ENCODE measurements at regions not wholly inside any gene's neighbourhood (a gene's known extent, or its start where the extent isn't known, plus 50 kb on each side); places are given as distances from the start of the nearest gene placed in this dataset.

DNA sequence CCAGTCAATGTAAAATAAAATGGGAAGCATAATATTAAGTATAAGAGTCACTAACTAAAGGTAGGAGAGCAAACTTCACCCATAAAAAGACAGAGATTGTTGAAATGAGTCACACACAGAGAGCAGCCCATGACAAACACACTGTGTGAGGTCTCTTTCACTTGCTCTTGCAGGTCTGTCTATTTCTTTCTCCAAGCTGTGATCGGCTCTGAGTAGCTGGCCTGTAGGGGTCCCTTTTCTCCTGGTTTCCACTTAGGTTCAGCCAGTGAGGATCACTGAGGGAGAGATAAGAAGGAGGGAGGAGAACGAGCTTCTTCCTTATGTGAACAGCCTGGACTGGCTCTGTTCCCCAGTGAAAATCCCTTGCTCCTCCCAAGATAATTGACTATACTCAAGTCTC lies 133.7 kb upstream of the HS3ST3A1 start:
- Histone ChIP-seq H2AFZ (ENCODE audit: low read depth, low read length) (no peak overlapping the region), H3K27ac (ENCODE audit: low read length) (no peak overlapping the region), H3K79me2 (ENCODE audit: low read length) (no peaks in the 10 kb centered on the region)

DNA sequence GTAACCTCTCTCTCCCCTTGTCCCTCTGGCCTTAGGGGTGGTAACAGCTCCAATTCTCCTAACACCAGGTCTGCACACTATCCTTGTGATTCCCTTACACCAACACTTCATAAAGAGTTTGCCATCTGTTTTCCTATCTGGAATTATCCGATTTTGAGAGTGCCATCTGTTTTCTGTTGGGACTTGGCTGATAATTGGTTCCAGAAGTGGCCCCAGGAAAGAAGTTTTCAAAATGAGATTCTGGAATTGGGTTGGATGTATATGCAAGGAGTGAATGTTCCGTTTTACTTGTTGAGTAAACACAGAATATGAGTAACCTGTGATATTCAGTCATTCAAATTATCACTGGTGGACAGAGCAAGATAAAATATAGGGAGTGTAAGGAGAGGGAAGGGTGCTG lies 134.1 kb upstream of the HS3ST3A1 start:
- H2AFZ ChIP-seq (ENCODE audit: low read depth, low read length) = no peak overlapping the region
- TF ChIP-seq, protein P1, sequence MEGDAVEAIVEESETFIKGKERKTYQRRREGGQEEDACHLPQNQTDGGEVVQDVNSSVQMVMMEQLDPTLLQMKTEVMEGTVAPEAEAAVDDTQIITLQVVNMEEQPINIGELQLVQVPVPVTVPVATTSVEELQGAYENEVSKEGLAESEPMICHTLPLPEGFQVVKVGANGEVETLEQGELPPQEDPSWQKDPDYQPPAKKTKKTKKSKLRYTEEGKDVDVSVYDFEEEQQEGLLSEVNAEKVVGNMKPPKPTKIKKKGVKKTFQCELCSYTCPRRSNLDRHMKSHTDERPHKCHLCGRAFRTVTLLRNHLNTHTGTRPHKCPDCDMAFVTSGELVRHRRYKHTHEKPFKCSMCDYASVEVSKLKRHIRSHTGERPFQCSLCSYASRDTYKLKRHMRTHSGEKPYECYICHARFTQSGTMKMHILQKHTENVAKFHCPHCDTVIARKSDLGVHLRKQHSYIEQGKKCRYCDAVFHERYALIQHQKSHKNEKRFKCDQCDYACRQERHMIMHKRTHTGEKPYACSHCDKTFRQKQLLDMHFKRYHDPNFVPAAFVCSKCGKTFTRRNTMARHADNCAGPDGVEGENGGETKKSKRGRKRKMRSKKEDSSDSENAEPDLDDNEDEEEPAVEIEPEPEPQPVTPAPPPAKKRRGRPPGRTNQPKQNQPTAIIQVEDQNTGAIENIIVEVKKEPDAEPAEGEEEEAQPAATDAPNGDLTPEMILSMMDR (IDR thresholded peaks at IDR 0.05; ENCODE audit: low read depth, low read length) = no peak
- no peak for TF ChIP-seq EZH2phosphoT487 (IDR thresholded peaks at IDR 0.05; ENCODE audit: low read depth)
- no peak overlapping the region for H3K27ac ChIP-seq (ENCODE audit: low read length)

More for the DNA sequence above, 133.7 kb upstream of the HS3ST3A1 start:
- no peak overlapping the region for H3K4me3 ChIP-seq (ENCODE audit: low read length)
- H3K27me3 ChIP-seq (ENCODE audit: low read depth, low read length) = no peaks in the 10 kb centered on the region
- no peak for TF ChIP-seq EZH2phosphoT487 (IDR thresholded peaks at IDR 0.05; ENCODE audit: low read depth)
- TF ChIP-seq, protein P1 (IDR thresholded peaks at IDR 0.05; ENCODE audit: low read depth, low read length) = no peak
- H4K20me1 ChIP-seq (ENCODE audit: insufficient read depth, low read length) = no peaks in the 10 kb centered on the region
- peaks cover 5% of the 10 kb centered on the region; the same call in 1 of the 2 replicates for H3K4me1 ChIP-seq (ENCODE audit: low read length)
- no peak overlapping the region for H3K4me2 ChIP-seq (ENCODE audit: low read length)
- H3K9me3 ChIP-seq (ENCODE audit: insufficient read depth, low read length) = no peaks in the 10 kb centered on the region
- no peak overlapping the region for H3K9ac ChIP-seq (ENCODE audit: low read length)
- no peaks in the 10 kb centered on the region for H3K36me3 ChIP-seq (replicated peaks; ENCODE audit: low read depth, low read length)

DNA sequence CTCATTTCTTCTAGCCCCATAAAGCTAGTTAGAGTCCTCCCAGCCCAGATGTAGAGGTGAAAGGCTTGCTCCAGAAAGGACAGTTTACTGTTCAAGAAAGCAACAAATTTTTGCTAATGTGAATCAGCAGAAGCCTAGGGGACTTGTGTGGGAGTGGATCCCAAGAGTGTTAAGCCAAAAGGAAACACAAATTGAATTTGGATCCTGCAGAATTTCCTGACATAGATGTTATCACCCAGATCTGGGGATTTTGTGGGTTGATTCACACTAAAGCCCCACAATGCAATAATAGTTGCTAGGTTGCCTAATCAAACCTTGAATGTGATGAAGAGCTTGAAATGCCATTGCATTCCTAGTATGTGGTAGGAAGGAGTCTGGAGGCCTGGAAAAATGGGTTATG lies 135.2 kb upstream of the HS3ST3A1 start:
- H3K4me3 ChIP-seq (ENCODE audit: low read length) = no peak overlapping the region
- peaks cover 5% of the 10 kb centered on the region; the same call in 1 of the 2 replicates for H3K4me1 ChIP-seq (ENCODE audit: low read length)
- no peak overlapping the region for H3K4me2 ChIP-seq (ENCODE audit: low read length)
- H3K9ac ChIP-seq (ENCODE audit: low read length) = no peak overlapping the region
- H3K27ac ChIP-seq (ENCODE audit: low read length) = no peak overlapping the region
- no peaks in the 10 kb centered on the region for H3K9me3 ChIP-seq (ENCODE audit: insufficient read depth, low read length)
- H2AFZ ChIP-seq (ENCODE audit: low read depth, low read length) = no peak overlapping the region
- no peak for TF ChIP-seq EZH2phosphoT487 (IDR thresholded peaks at IDR 0.05; ENCODE audit: low read depth)
- TF ChIP-seq, protein P1 (IDR thresholded peaks at IDR 0.05; ENCODE audit: low read depth, low read length) = no peak
- no peaks in the 10 kb centered on the region for H3K27me3 ChIP-seq (ENCODE audit: low read depth, low read length)
- H4K20me1 ChIP-seq (ENCODE audit: insufficient read depth, low read length) = no peaks in the 10 kb centered on the region
- no peaks in the 10 kb centered on the region for H3K79me2 ChIP-seq (ENCODE audit: low read length)
- no peaks in the 10 kb centered on the region for H3K36me3 ChIP-seq (replicated peaks; ENCODE audit: low read depth, low read length)

More for the DNA sequence above, 134.1 kb upstream of the HS3ST3A1 start:
- Histone ChIP-seq H3K36me3 (replicated peaks; ENCODE audit: low read depth, low read length) (no peaks in the 10 kb centered on the region), H3K27me3 (ENCODE audit: low read depth, low read length) (no peaks in the 10 kb centered on the region), H3K4me1 (ENCODE audit: low read length) (peaks cover 5% of the 10 kb centered on the region; the same call in 1 of the 2 replicates), H3K79me2 (ENCODE audit: low read length) (no peaks in the 10 kb centered on the region), H4K20me1 (ENCODE audit: insufficient read depth, low read length) (no peaks in the 10 kb centered on the region), H3K9me3 (ENCODE audit: insufficient read depth, low read length) (no peaks in the 10 kb centered on the region), H3K9ac (ENCODE audit: low read length) (no peak overlapping the region), H3K4me2 (ENCODE audit: low read length) (no peak overlapping the region), H3K4me3 (ENCODE audit: low read length) (no peak overlapping the region)

DNA sequence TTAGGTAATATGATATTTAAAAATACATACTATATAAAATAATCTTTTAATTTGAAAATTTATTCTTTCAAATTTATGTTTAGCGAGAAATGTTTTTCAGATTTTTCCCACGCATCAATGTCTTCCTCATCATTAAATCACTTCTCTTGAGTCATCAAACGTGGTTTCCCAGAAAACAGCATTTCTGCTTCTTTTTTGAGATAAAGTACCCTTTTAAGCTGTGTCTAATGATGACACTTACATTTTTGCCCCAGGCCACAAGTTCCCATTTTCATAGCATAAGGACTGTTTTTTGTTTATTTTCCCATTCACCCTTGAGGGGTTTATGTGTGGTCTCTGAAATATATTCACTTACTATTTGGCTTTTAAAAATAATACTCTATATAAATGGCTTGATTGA lies 139.0 kb upstream of the HS3ST3A1 start:
- Histone ChIP-seq H3K9me3 (ENCODE audit: insufficient read depth, low read length) (no peaks in the 10 kb centered on the region), H3K27ac (ENCODE audit: low read length) (no peak overlapping the region), H3K4me1 (ENCODE audit: low read length) (no peaks in the 10 kb centered on the region), H3K79me2 (ENCODE audit: low read length) (no peaks in the 10 kb centered on the region), H3K4me3 (ENCODE audit: low read length) (no peak overlapping the region), H3K9ac (ENCODE audit: low read length) (no peak overlapping the region), H3K36me3 (replicated peaks; ENCODE audit: low read depth, low read length) (no peaks in the 10 kb centered on the region), H2AFZ (ENCODE audit: low read depth, low read length) (no peak overlapping the region), H3K27me3 (ENCODE audit: low read depth, low read length) (no peaks in the 10 kb centered on the region), H4K20me1 (ENCODE audit: insufficient read depth, low read length) (no peaks in the 10 kb centered on the region), H3K4me2 (ENCODE audit: low read length) (no peak overlapping the region)
- TF ChIP-seq, protein P1 (IDR thresholded peaks at IDR 0.05; ENCODE audit: low read depth, low read length) = no peak
- no peak for TF ChIP-seq EZH2phosphoT487 (IDR thresholded peaks at IDR 0.05; ENCODE audit: low read depth)

Measured in OCI-LY3 (cell line).